ENCODE measurements at regions not wholly inside any gene's neighbourhood (a gene's known extent, or its start where the extent isn't known, plus 50 kb on each side); places are given as distances from the start of the nearest gene placed in this dataset.
"Not testable (repeated sequence)": the region's sequence is repeated elsewhere in the genome, so short reads cannot be mapped to it uniquely, and the experiment has no call there.

- DNase-seq = no peak
These were observed 117.2 kb downstream of the IPO8 start for GRCh38 chr12:30578426-30578825.

- DNase-seq = no peak
These were observed 122.5 kb downstream of the IPO8 start for GRCh38 chr12:30573145-30573544.

GRCh38 chr12:30570211-30570890 lies 125.3 kb downstream of the IPO8 start:
- no peak for DNase-seq

DNA sequence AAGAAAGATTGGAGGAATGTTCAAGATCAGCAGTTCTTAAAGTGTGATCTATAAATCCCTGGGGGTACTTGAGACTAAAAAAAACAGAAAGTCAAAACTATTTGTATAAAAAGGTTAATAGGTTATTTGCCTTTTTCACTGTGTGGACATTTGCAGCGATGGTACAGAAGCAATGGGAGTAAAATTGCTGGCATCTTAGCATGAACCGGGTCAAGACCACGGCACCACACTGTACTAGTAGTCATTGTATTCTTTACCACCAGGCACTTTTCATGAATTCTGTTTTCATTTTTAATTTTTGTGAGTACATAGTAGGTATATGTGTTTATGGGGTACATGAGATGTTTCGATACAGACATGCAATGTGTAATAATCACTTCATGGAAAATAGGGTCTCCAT lies 126.2 kb downstream of the IPO8 start:
- DNase-seq = no peak

DNA sequence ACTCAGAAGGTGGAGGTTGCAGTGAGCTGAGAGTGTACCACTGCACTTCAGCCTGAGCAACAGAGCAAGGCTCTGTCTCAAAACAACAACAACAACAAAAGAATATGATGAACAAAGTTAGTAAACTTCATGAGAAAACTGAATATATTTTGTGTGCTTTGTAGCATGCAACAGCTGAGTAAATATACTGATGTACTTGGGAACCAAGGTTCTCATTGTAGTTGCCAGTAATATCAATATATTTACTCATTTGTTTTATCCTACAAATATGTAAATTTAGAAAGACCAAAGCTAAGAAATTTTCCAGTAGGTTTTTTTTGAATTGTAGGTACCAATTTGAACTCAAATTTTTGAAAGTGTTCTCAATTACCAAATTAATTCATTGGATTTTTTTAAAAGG lies 127.2 kb downstream of the IPO8 start:
- DNase-seq = no peak

DNA sequence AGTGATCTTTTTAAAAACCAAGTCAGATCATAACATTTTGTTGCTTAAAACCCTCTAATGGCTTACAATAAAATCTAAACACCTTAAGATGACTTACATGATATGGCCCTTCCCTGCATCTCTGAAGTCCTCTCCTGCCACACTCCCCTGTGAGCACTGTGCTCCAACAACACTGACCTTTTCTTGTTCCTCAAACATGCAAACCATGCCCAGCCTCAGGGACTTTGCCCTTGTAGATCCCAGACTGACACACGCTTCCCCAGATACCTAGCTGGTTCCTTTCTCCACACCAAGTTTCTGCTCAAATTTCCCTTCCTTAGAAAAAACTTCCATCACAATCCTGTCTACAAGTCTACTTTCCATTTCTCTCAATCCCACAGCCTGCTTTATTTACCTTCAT lies 128.6 kb downstream of the IPO8 start:
- DNase-seq = no peak

DNA sequence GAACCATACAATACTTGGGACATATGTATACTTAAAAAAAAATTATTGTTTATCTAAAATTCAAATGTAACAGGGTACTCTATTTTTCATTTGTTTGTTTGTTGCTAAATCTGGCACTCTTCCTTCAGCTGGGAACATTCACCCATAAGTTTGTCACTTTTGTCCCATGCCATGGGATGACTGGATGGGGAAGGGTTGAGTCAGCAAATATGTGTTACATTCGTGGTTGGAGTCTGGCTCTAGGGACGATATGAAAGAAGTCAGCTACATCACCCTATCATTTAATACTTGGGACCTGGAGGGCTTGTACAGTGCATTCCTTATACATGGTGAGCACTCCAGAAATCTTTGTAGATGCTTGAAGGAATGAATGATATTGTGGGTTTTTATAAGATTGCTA lies 131.3 kb downstream of the IPO8 start:
- DNase-seq = no peak

GRCh38 chr12:30548203-30548602 lies 147.5 kb downstream of the IPO8 start:
- no peak for DNase-seq

GRCh38 chr12:30546121-30546520 lies 149.5 kb downstream of the IPO8 start:
- no peak for DNase-seq

GRCh38 chr12:30544704-30545103 lies 151.0 kb downstream of the IPO8 start:
- DNase-seq = not testable (repeated sequence)

- DNase-seq = no peak
These were observed 158.4 kb downstream of the IPO8 start for GRCh38 chr12:30537228-30537627.

DNA sequence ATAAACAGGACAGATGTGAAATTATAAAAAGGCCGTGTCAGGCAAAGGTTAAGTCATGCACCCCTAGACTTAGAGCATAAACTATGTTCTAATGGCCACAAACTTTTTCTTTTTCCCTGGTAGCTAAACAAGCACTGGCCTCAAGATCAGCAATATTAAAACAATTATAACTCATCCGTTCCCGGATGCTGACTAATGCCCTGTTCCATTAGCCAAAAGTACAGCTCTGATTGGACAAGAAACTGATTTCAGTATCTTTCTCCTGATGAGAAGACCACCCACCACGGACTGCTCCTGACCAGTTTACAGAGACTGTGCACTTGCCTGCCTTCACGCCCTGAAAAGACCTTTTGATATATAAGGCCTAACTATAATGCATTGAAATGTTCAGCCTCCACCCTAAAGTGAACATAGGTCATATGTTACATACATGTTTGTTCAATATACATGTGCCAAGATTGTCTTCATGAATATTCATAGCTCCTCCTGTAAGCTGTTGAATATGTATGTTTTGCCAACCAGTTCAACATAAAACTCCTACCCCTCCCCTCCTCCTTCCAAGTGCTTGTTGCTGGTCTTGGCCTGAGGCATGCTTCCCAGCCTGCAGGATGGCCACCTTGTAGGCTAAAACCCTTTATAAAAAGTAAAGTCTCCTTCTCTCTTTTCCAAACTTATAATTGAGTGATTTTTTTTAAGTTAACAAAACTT lies 162.0 kb downstream of the IPO8 start:
- DNase-seq = no peak

DNA sequence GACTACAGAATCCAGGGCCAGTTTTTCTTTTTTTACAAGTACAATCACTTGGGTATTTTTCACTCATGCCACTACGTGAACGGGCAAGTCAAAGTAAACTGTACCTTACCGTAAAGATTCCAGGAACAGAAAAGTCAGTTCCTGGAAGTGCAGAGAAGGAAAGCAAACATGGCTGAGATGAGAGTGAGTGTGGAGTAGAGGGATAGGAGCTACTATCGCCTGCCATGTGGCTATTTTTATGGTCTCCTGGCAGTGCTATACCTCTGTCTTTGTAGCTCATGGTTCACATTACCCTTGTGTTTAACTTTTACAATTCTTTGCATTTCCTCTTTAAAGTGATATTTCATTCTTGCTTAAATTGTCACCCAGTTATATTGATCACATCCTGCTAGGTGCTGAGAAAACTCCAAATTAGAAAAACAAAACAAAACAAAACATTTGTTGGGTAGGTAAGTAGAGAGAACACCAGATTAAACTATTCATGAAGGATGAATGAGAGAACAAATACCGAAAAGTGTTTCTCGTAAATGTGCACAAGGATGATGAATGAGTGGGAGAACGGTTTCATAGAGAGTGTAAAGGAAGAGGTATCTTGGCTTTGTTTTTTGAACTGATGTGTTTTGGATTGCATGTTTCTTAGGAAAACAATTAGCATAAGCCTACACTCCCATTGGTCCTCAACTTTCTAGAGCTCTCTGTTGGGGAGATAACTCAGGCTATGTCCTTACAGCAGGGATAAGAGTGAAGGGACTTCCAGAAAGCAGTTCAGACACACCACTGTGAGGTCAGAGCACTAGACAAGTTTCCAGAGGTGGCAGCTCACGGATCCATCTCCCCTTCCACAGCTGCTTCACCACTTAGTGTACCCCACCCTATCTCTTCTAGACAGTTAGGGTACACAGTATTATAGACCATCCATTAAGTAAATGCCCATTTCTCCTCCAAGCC lies 163.7 kb downstream of the IPO8 start:
- no peak for DNase-seq

DNA sequence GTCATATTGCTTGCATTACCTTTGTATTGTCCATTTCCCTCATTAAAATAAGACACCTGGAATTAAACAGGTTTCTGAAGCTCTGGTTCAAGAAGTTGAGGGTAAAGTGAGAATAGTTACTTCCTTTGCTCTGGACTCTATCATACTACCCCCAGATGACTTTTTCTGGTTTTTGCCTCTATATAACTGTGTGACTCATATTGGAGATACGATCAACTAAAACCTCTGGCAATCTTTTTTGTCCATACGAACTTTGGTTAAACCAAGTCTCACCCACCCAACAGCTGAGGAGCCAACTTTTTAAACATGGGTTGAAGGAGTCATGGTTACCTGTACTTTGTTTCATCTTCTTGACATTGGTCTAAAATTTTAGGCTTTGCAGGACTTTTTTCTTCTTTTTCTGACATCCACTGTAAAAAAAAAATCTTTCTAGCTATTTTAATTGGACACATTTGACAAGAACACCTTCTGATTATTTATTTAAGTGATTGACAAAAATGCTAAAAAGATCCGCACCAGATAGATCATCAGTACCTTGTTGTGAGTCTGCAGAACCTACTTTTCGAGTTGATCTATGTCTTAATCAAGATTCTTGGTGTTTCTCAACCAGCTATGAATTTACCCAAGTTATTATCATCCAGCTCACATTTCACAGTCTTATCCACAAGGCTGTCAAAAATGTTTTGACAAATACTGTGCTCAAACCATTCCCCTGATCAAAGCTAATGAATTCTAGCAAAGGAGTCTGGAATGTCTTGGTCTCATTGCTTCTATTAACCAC lies 166.0 kb downstream of the IPO8 start:
- no peak for DNase-seq

GRCh38 chr12:30525171-30525570 lies 170.5 kb downstream of the IPO8 start:
- no peak for DNase-seq

- not testable (repeated sequence) for DNase-seq
These were observed 175.4 kb downstream of the IPO8 start for GRCh38 chr12:30520285-30520684.

DNA sequence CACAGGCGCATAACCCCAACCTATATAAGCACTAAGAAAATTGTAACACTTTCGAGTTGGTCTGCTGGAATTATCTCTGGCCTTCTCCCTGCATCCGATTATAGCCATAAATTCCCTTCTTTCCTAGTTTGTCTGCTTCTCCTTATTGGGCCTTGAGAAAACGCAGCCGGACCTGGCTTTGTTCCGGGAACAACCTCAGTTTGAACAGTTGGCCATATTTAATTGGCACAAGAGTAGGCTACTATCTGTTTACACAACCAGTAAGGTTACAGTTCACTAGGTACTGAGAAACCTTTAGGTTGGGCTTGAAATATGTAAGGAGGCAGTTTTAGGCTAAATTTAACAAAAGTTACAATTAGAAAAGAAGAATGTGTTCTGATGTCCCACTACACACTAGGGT lies 176.1 kb downstream of the IPO8 start:
- DNase-seq = no peak

DNA sequence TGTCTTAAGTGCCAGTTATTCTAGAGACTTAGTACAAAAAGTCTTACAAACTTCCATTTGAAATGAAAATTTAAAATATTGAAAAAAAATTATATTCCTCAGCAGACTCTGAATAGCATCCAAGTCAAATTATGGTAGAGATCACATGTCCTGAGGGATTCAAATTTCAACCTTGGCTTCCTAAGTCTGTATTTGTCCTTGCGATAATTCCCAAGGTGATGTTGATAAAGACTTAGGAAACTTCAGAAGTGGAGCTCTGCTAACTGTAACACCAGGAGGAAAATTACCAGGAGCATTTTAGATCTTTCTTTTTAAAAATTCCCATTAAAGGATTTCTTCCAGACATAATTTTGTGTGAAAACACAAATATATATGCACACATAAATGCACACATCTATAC lies 178.3 kb downstream of the IPO8 start:
- no peak for DNase-seq

GRCh38 chr12:30515351-30515750 lies 180.3 kb downstream of the IPO8 start:
- DNase-seq = no peak

DNA sequence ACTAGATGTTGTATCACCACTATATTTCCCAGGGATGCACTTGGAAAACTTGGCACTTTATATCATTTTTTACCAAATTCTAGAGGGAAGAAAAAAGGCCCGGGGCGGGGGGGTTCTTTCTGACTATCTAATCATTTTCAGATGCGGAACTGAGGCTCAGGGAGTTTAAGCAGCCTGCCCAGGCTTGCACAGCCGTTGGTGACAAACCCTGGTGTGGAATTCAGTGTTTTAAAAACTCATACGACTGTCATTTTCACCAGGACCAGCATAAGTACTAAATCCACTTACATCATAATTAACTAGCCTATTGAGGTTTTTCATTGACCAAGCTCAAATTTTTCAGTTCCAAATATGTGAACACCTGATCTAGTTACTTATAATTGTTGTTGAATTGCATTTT lies 181.0 kb downstream of the IPO8 start:
- no peak for DNase-seq

DNA sequence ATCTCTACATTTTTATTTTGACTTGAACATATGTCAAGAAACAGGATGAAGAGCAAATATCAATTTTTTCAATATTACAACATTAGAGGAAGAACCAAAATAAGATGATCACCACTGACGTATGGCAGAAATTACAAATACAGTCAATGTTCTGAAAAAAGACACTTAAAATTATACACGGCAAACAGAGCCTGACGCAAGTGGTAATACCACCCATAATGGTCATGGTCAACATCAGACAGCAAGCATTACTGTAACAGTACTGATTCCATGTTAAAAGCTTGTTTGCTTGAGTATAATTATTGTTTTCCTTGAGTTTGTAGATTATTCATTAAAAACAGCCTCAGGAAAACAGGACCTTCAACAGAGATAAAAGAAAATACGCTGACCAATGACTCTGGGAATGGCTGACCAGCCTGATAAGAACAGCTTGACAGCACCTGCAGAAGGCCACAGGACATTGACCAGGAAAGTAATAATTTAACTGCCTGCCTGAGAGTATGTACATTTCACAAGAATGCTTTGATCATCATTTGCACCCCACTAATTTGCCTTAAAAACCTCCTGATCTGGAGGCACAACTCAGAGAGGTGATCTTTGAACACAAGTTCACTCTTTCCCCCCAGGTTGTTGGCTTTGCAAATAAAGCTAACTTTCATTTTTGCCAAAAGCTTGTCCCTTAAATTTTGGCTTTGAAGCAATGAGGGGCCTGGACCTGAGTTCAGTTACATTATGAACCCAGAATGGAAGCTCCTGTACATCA lies 187.3 kb downstream of the IPO8 start:
- DNase-seq = no peak

DNA sequence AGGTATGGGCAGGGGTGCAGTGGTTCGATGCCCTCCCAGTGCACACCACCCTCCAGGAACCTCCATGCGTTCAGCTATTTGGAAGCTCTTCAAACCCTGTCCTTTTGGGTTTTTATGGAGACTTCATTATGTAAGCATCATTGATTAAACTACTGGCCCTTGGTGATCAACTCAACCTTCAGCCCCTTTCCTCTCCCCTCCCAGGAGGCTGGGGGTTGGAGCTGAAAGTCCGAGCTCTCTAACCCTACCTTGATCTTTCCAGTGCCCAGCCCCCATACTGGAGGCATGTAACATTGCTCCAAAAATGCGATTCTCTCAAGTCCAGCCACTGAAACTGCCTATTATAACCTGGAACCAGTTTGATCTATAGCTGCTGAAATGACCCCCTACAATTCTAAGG lies 188.1 kb downstream of the IPO8 start:
- DNase-seq = no peak

Data from activated CD4-positive, alpha-beta T cell treated with anti-CD3 and anti-CD28 coated beads, Interleukin-2, amount 50 U/mL, for 16 hours (primary cell).